ENCODE measurements at regions not wholly inside any gene's neighbourhood (a gene's known extent, or its start where the extent isn't known, plus 50 kb on each side); places are given as distances from the start of the nearest gene placed in this dataset.

GRCh38 chr14:51512316-51512715 lies 139.4 kb upstream of the FRMD6 start:
- H3F3A ChIP-seq (ENCODE audit: insufficient read depth, low read length, poor library complexity, severe bottlenecking) = no peaks in the 10 kb centered on the region
- no peaks in the 10 kb centered on the region for H3K36me3 ChIP-seq (ENCODE audit: insufficient read depth, low read length)
- H3K9me2 ChIP-seq (ENCODE audit: insufficient read depth, low read length) = no peaks in the 10 kb centered on the region
- TF ChIP-seq EP300 (conservative IDR thresholded peaks at IDR 0.05; ENCODE audit: poor library complexity, severe bottlenecking) (no peak), POLR2AphosphoS5 (IDR thresholded peaks at IDR 0.05) (no peak), RAD21 (conservative IDR thresholded peaks at IDR 0.05) (no peak), TAF1 (IDR thresholded peaks at IDR 0.05; ENCODE audit: low read depth) (no peak), REST (IDR thresholded peaks at IDR 0.05; ENCODE audit: borderline replicate concordance) (no peak), MXI1 (conservative IDR thresholded peaks at IDR 0.05; ENCODE audit: poor library complexity, severe bottlenecking) (no peak), SMC3 (conservative IDR thresholded peaks at IDR 0.05; ENCODE audit: poor library complexity) (no peak), EZH2 (IDR thresholded peaks at IDR 0.05; ENCODE audit: borderline replicate concordance, insufficient read depth, low read length, poor library complexity, severe bottlenecking) (no peak), CTCF (IDR thresholded peaks at IDR 0.05; ENCODE audit: poor library complexity, severe bottlenecking) (no peak)
- H3K27me3 ChIP-seq (ENCODE audit: insufficient read depth, low read depth, low read length) = no peaks in the 10 kb centered on the region
- H3K9me3 ChIP-seq (ENCODE audit: low read length) = no peaks in the 10 kb centered on the region
- no peak overlapping the region for H3K4me3 ChIP-seq (ENCODE audit: low read length)
- no peak overlapping the region for H2AFZ ChIP-seq (ENCODE audit: low read depth, low read length)
- no peaks in the 10 kb centered on the region for H4K20me1 ChIP-seq (ENCODE audit: insufficient read depth)
- H3K79me2 ChIP-seq (replicated peaks; ENCODE audit: insufficient read depth, low read length) = no peaks in the 10 kb centered on the region
- no peak overlapping the region for H3K27ac ChIP-seq (ENCODE audit: low read length)
- H3K9ac ChIP-seq (ENCODE audit: low read length) = no peak overlapping the region
- H3K4me2 ChIP-seq (ENCODE audit: low read length) = no peak overlapping the region

GRCh38 chr14:51513281-51513680 lies 138.4 kb upstream of the FRMD6 start:
- Histone ChIP-seq H3K79me2 (replicated peaks; ENCODE audit: insufficient read depth, low read length) (no peaks in the 10 kb centered on the region), H3K9me3 (ENCODE audit: low read length) (no peaks in the 10 kb centered on the region), H3K27ac (ENCODE audit: low read length) (no peak overlapping the region), H3K36me3 (ENCODE audit: insufficient read depth, low read length) (no peaks in the 10 kb centered on the region), H3K4me3 (ENCODE audit: low read length) (no peak overlapping the region), H2AFZ (ENCODE audit: low read depth, low read length) (no peak overlapping the region), H3K4me2 (ENCODE audit: low read length) (no peak overlapping the region), H3K27me3 (ENCODE audit: insufficient read depth, low read depth, low read length) (no peaks in the 10 kb centered on the region), H4K20me1 (ENCODE audit: insufficient read depth) (no peaks in the 10 kb centered on the region), H3F3A (ENCODE audit: insufficient read depth, low read length, poor library complexity, severe bottlenecking) (no peaks in the 10 kb centered on the region), H3K9ac (ENCODE audit: low read length) (no peak overlapping the region), H3K9me2 (ENCODE audit: insufficient read depth, low read length) (no peaks in the 10 kb centered on the region)
- no peak for TF ChIP-seq TAF1 (IDR thresholded peaks at IDR 0.05; ENCODE audit: low read depth)
- TF ChIP-seq CTCF (IDR thresholded peaks at IDR 0.05; ENCODE audit: poor library complexity, severe bottlenecking) = no peak
- no peak for TF ChIP-seq MXI1 (conservative IDR thresholded peaks at IDR 0.05; ENCODE audit: poor library complexity, severe bottlenecking)
- no peak for TF ChIP-seq POLR2AphosphoS5 (IDR thresholded peaks at IDR 0.05)
- no peak for TF ChIP-seq REST (IDR thresholded peaks at IDR 0.05; ENCODE audit: borderline replicate concordance)
- no peak for TF ChIP-seq RAD21 (conservative IDR thresholded peaks at IDR 0.05)
- TF ChIP-seq EZH2 (IDR thresholded peaks at IDR 0.05; ENCODE audit: borderline replicate concordance, insufficient read depth, low read length, poor library complexity, severe bottlenecking) = no peak
- TF ChIP-seq SMC3 (conservative IDR thresholded peaks at IDR 0.05; ENCODE audit: poor library complexity) = no peak
- no peak for TF ChIP-seq EP300 (conservative IDR thresholded peaks at IDR 0.05; ENCODE audit: poor library complexity, severe bottlenecking)
